Bone marrow (tissue), 2 donors: ENCODE measurements at regions not wholly inside any gene's neighbourhood (a gene's known extent, or its start where the extent isn't known, plus 50 kb on each side); places are given as distances from the start of the nearest gene placed in this dataset.
A peak's percentile ranks its signal among the peaks of the same experiment; 100 is the strongest.
"Not testable (repeated sequence)": the region's sequence is repeated elsewhere in the genome, so short reads cannot be mapped to it uniquely, and the experiment has no call there.

ENCODE experiments used
- DNase-seq, 2 donors: peaks; one replicate each; lab custom pipeline; 2025; lab: John Stamatoyannopoulos, UW

GRCh38 chr4:170420255-170420693 is 330.5 kb upstream of the AADAT start:
- DNase-seq, result no peak

- DNase-seq, result no peak
Measured at GRCh38 chr4:170414961-170415360, 325.2 kb upstream of the AADAT start.

GRCh38 chr4:170414360-170414759 is 324.6 kb upstream of the AADAT start:
- no peak for DNase-seq

GRCh38 chr4:170413951-170414350 is 324.2 kb upstream of the AADAT start:
- no peak for DNase-seq

- DNase-seq, result no peak
Measured at GRCh38 chr4:170400361-170400760, 310.6 kb upstream of the AADAT start.

- DNase-seq, result no peak
Measured at GRCh38 chr4:170399581-170400293, 310.0 kb upstream of the AADAT start.

- DNase-seq, result no peak
Measured at GRCh38 chr4:170398218-170398617, 308.5 kb upstream of the AADAT start.

- no peak for DNase-seq
Measured at GRCh38 chr4:170395773-170396172, 306.0 kb upstream of the AADAT start.

- DNase-seq, result no peak
Measured at GRCh38 chr4:170391066-170391740, 301.4 kb upstream of the AADAT start.

GRCh38 chr4:170389411-170389810 is 299.7 kb upstream of the AADAT start:
- no peak for DNase-seq

- DNase-seq, result no peak
Measured at GRCh38 chr4:170388255-170388654, 298.5 kb upstream of the AADAT start.

- no peak for DNase-seq
Measured at GRCh38 chr4:170386971-170387370, 297.2 kb upstream of the AADAT start.

- no peak for DNase-seq
Measured at GRCh38 chr4:170386511-170386910, 296.8 kb upstream of the AADAT start.

- peak in 1 of 2 donors; percentile 6 for DNase-seq
Measured at GRCh38 chr4:170374770-170375169, 285.0 kb upstream of the AADAT start.

GRCh38 chr4:170348945-170349344 is 259.2 kb upstream of the AADAT start:
- no peak for DNase-seq

- not testable (repeated sequence) for DNase-seq
Measured at GRCh38 chr4:170347191-170347590, 257.4 kb upstream of the AADAT start.

GRCh38 chr4:170339522-170339921 is 249.8 kb upstream of the AADAT start:
- no peak for DNase-seq

GRCh38 chr4:170336238-170336775 is 246.6 kb upstream of the AADAT start:
- no peak for DNase-seq

GRCh38 chr4:170325599-170325998 is 235.8 kb upstream of the AADAT start:
- DNase-seq, result no peak

GRCh38 chr4:170323623-170324022 is 233.9 kb upstream of the AADAT start:
- DNase-seq, result no peak

GRCh38 chr4:170307182-170307581 is 217.4 kb upstream of the AADAT start:
- DNase-seq, result no peak

- DNase-seq, result no peak
Measured at GRCh38 chr4:170306208-170306607, 216.5 kb upstream of the AADAT start.

- DNase-seq, result no peak
Measured at GRCh38 chr4:170305627-170306026, 215.9 kb upstream of the AADAT start.
